IMR-90 (cell line): ENCODE measurements at regions not wholly inside any gene's neighbourhood (a gene's known extent, or its start where the extent isn't known, plus 50 kb on each side); places are given as distances from the start of the nearest gene placed in this dataset.
A peak's percentile ranks its signal among the peaks of the same experiment; 100 is the strongest.

Experiments used
- ATAC-seq: fragments of 200-7000 bp; cut with Tn5 transposase; 2 replicates; pipeline ENCODE4 v1.9.1; 2020; ENCODE audit warnings: low read depth, mild to moderate bottlenecking, moderate library complexity
- BruUV-seq: library from RNA; stranded (reverse); fragments of 400-500 nt; replicated peaks from 2 replicates; lab custom pipeline; 2021; lab: Mats Ljungman, UMichigan
- CTCF ChIA-PET: fragments of 300-600 bp; formaldehyde crosslinking; extraction: SDS; loops from one replicate; lab custom pipeline; 2021; ENCODE audit warnings: antibody characterized with exemption; lab: Yijun Ruan, JAX
- POLR2A ChIA-PET: fragments of 300-600 bp; sonication (Branson Sonifier 250); formaldehyde crosslinking; loops from one replicate; lab custom pipeline; 2022; ENCODE audit warnings: antibody characterized with exemption; ENCODE audit not compliant: unreplicated experiment; lab: Charles Lee
- DNase-seq: peaks from one replicate; pipeline ENCODE4 v3.0.0; 2013
- H2AFZ ChIP-seq: replicated peaks from 2 replicates; pipeline ENCODE3; 2013; ENCODE audit warnings: low read length, mild to moderate bottlenecking; ENCODE audit not compliant: poor library complexity
- H2AK5ac ChIP-seq: 2 replicates; pipeline ENCODE4 v1.6.1; 2013; ENCODE audit warnings: low read depth, low read length, inconsistent platforms
- H2AK9ac ChIP-seq: replicated peaks from 2 replicates; pipeline ENCODE3; 2013; ENCODE audit warnings: mild to moderate bottlenecking, low read depth, low read length, moderate library complexity; ENCODE audit not compliant: poor library complexity
- H2BK120ac ChIP-seq: 2 replicates; pipeline ENCODE4 v1.6.1; 2013; ENCODE audit warnings: low read depth, low read length, inconsistent platforms
- H2BK15ac ChIP-seq: 3 replicates; pipeline ENCODE4 v1.6.1; 2013; ENCODE audit warnings: low read depth, low read length, inconsistent platforms
- H2BK20ac ChIP-seq: 2 replicates; pipeline ENCODE4 v1.6.1; 2013; ENCODE audit warnings: low read depth, mild to moderate bottlenecking, inconsistent platforms, low read length, moderate library complexity
- H2BK5ac ChIP-seq: 2 replicates; pipeline ENCODE4 v1.6.1; 2013; ENCODE audit warnings: mild to moderate bottlenecking, low read depth, low read length, inconsistent platforms; ENCODE audit not compliant: poor library complexity, severe bottlenecking
- H3K14ac ChIP-seq: replicated peaks from 2 replicates; pipeline ENCODE4 v1.6.1; 2013; ENCODE audit warnings: low read depth, low read length, inconsistent platforms
- H3K18ac ChIP-seq: 2 replicates; pipeline ENCODE4 v1.6.1; 2013; ENCODE audit warnings: low read depth, low read length, control low read depth
- H3K23ac ChIP-seq: 2 replicates; pipeline ENCODE4 v1.6.1; 2013; ENCODE audit warnings: low read depth, low read length, inconsistent platforms
- H3K27ac ChIP-seq: 2 replicates; pipeline ENCODE4 v1.5.1; 2013; ENCODE audit warnings: mild to moderate bottlenecking, control low read depth, low read length; ENCODE audit not compliant: insufficient read depth
- H3K27me3 ChIP-seq: 2 replicates; pipeline ENCODE4 v1.6.1; 2013; ENCODE audit warnings: low read length; ENCODE audit not compliant: control insufficient read depth, insufficient read depth
- H3K36me3 ChIP-seq: 2 replicates; pipeline ENCODE4 v1.6.1; 2013; ENCODE audit warnings: low read length, mixed read lengths; ENCODE audit not compliant: control insufficient read depth, insufficient read depth
- H3K4ac ChIP-seq: 2 replicates; pipeline ENCODE4 v1.6.1; 2013; ENCODE audit warnings: low read depth, low read length, inconsistent platforms
- H3K4me1 ChIP-seq: 2 replicates; pipeline ENCODE4 v1.6.1; 2013; ENCODE audit warnings: low read length, mixed read lengths; ENCODE audit not compliant: control insufficient read depth, insufficient read depth
- H3K4me2 ChIP-seq: 2 replicates; pipeline ENCODE4 v1.6.1; 2013; ENCODE audit warnings: low read depth, mild to moderate bottlenecking, control low read depth, low read length, moderate library complexity
- H3K4me3 ChIP-seq: 2 replicates; pipeline ENCODE4 v1.5.1; 2013; ENCODE audit warnings: low read depth, mild to moderate bottlenecking, control low read depth, low read length, moderate library complexity; ENCODE audit not compliant: insufficient read depth
- H3K56ac ChIP-seq: 2 replicates; pipeline ENCODE4 v1.6.1; 2013; ENCODE audit warnings: low read length, inconsistent platforms; ENCODE audit not compliant: insufficient read depth; ENCODE audit errors: extremely low read depth
- H3K79me1 ChIP-seq, 2 experiments: 2 replicates each; pipeline ENCODE4 v1.6.1; 2013; ENCODE audit warnings: low read length in 2 of 2, inconsistent platforms in 1 of 2, low read depth in 1 of 2
- H3K9ac ChIP-seq: 2 replicates; pipeline ENCODE4 v1.6.1; 2013; ENCODE audit warnings: low read depth, low read length, control low read depth
- H3K9me1 ChIP-seq: 2 replicates; pipeline ENCODE4 v1.6.1; 2013; ENCODE audit warnings: low read length, inconsistent platforms; ENCODE audit not compliant: insufficient read depth
- H3K9me3 ChIP-seq: 2 replicates; pipeline ENCODE4 v1.6.1; 2013; ENCODE audit warnings: low read length; ENCODE audit not compliant: control insufficient read depth, insufficient read depth
- H4K20me1 ChIP-seq: 2 replicates; pipeline ENCODE4 v1.6.1; 2013; ENCODE audit warnings: low read length, inconsistent platforms; ENCODE audit not compliant: insufficient read depth
- H4K5ac ChIP-seq: 2 replicates; pipeline ENCODE4 v1.6.1; 2013; ENCODE audit warnings: mild to moderate bottlenecking, low read depth, low read length, control low read depth
- H4K8ac ChIP-seq, 2 experiments: 2 replicates each; pipeline ENCODE4 v1.6.1; 2013; ENCODE audit warnings: low read depth in 2 of 2, low read length in 2 of 2, control low read depth in 1 of 2, inconsistent platforms in 1 of 2
- H4K91ac ChIP-seq: 2 replicates; pipeline ENCODE4 v1.6.1; 2013; ENCODE audit warnings: low read depth, low read length, inconsistent platforms; ENCODE audit not compliant: insufficient read depth
- FOS ChIP-seq: fragments of 150-350 bp; IDR thresholded peaks from 2 replicates; pipeline ENCODE4 v1.6.1; 2016; ENCODE audit warnings: low read depth, low read length
- MXI1 ChIP-seq: IDR thresholded peaks from 2 replicates; pipeline ENCODE4 v1.6.1; 2012; ENCODE audit warnings: low read depth, mild to moderate bottlenecking, low read length, moderate library complexity, borderline replicate concordance
- WGBS, 2 experiments: methylation state at CpG; one replicate each; pipeline versions ENCODE4 v1.1.5 to v1.1.7; 2013; ENCODE audit warnings: missing lambda C conversion rate in 2 of 2; ENCODE audit not compliant: insufficient read length in 1 of 2; ENCODE audit errors: extremely low coverage in 2 of 2; 5-methylcytosine and 5-hydroxymethylcytosine counted together
- dilution Hi-C: fragments of 300-500 bp; cut with HindIII; formaldehyde crosslinking; loops from one replicate; pipeline ENCODE4 v1.14.3; 2018; ENCODE audit warnings: low sequenced_read_pairs; ENCODE audit not compliant: unreplicated experiment
- in situ Hi-C: fragments of 300-500 bp; cut with MboI; formaldehyde crosslinking; loops from 3 replicates; pipeline ENCODE4 v1.14.3; 2019; ENCODE audit warnings: low sequenced_read_pairs, inconsistent platforms, mixed read lengths
- intact Hi-C: fragments of 100-400 bp; cut with micrococcal nuclease; formaldehyde crosslinking; loops from 2 replicates; pipeline ENCODE4 v1.10.0; 2022

DNA sequence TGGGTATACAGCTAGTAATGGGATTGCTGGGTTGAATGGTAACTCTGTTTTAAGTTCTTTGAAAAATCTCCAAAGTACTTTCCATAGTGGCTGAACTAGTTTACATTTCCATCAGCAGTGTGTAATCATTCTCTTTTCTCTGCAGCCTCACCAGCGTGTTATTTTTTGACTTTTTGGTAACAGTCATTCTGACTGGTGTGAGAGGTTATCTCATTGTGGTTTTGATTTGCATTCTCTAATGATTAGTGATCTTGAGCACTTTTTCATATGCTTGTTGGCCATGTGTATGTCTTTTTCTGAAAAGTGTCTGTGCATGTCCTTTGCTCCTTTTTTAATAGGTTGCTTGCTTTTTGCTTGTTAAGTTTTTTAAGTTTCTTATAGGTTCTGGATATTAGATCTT lies 194.2 kb upstream of the PHACTR1 start:
- no peaks in the 10 kb centered on the region for H3K9me1 ChIP-seq
- H3K4me2 ChIP-seq = no peak overlapping the region
- no peak overlapping the region for H3K56ac ChIP-seq
- H2BK15ac ChIP-seq = no peak overlapping the region
- H3K9me3 ChIP-seq = no peaks in the 10 kb centered on the region; the same call in 1 of the 2 replicates
- no peak overlapping the region for H3K9ac ChIP-seq
- H2BK5ac ChIP-seq = no peak overlapping the region
- DNase-seq = peak; percentile 86
- no peaks in the 10 kb centered on the region for H4K20me1 ChIP-seq
- H3K18ac ChIP-seq = no peak overlapping the region
- intact Hi-C loops = no loop called here
- ATAC-seq = peak; percentile 94
- no peaks in the 10 kb centered on the region; the same call in 1 of the 2 replicates for H3K27me3 ChIP-seq
- in situ Hi-C loops = no loop called here
- no peak overlapping the region for H3K23ac ChIP-seq
- H2AK5ac ChIP-seq = no peak overlapping the region
- H3K79me1 ChIP-seq = no peaks in the 10 kb centered on the region
- H2AK9ac ChIP-seq = no peak overlapping the region
- no peak overlapping the region for H2AFZ ChIP-seq
- no peak overlapping the region for H2BK20ac ChIP-seq
- BruUV-seq = no TSS peak
- no CpG with 5 or more reads among the region's 1 CpG for WGBS, 2 experiments
- H3K36me3 ChIP-seq = no peaks in the 10 kb centered on the region
- dilution Hi-C loops = no loop called here
- no peak overlapping the region for H3K14ac ChIP-seq
- ChIA-PET CTCF (no interaction called here), POLR2A (no interaction called here)
- TF ChIP-seq FOS (peak; percentile 36; the same call in 1 of the 2 replicates), MXI1 (no peak)
- H4K8ac ChIP-seq = no peak overlapping the region
- no peak overlapping the region for H3K4ac ChIP-seq
- H4K5ac ChIP-seq = no peak overlapping the region
- H3K27ac ChIP-seq = no peak overlapping the region
- H2BK120ac ChIP-seq = no peak overlapping the region
- no peak overlapping the region for H3K4me3 ChIP-seq
- no peak overlapping the region for H4K91ac ChIP-seq
- H3K4me1 ChIP-seq = no peaks in the 10 kb centered on the region
